K562 (cell line): ENCODE measurements at regions not wholly inside any gene's neighbourhood (a gene's known extent, or its start where the extent isn't known, plus 50 kb on each side); places are given as distances from the start of the nearest gene placed in this dataset.

Experiments used
- ATAC-seq: fragments of 200-7000 bp; cut with Tn5 transposase; 3 replicates; pipeline ENCODE4 v1.9.1; 2020; ENCODE audit warnings: moderate library complexity
- BruUV-seq: library from RNA; stranded (reverse); fragments of 400-500 nt; replicated peaks from 2 replicates; lab custom pipeline; 2021; lab: Mats Ljungman, UMichigan
- CTCF ChIA-PET: fragments of 300-600 bp; formaldehyde crosslinking; extraction: SDS; loops from one replicate; lab custom pipeline; 2021; ENCODE audit warnings: low intra/inter-chr PET ratio; lab: Yijun Ruan, JAX
- POLR2A ChIA-PET: fragments of 300-600, 350-650 bp; sonication (Branson Sonifier 250); formaldehyde crosslinking; extraction: SDS; loops from one replicate; lab custom pipeline; 2021; ENCODE audit warnings: antibody characterized with exemption, inconsistent platforms; lab: Yijun Ruan, JAX
- DNase-seq, 4 experiments: peaks; one replicate each; pipeline versions ENCODE4 v3.0.0 to v3.0.0-alpha.2; 2011 to 2018; ENCODE audit warnings: low spot score in 3 of 4, mixed read lengths in 3 of 4; ENCODE audit errors: extremely low read depth in 1 of 4
- FAIRE-seq: peaks from 2 replicates; lab custom pipeline; 2011; peaks lifted over from hg19 to GRCh38; lab: Jason Lieb, UNC
- H2AFZ ChIP-seq: 2 replicates; pipeline ENCODE4 v1.6.0; 2011; ENCODE audit warnings: low read depth, low read length, control low read depth, inconsistent platforms
- H3K27ac ChIP-seq: fragments of 200-600 bp; 3 replicates; pipeline ENCODE4 v1.8.0; 2011; ENCODE audit warnings: low read depth, mild to moderate bottlenecking, control low read depth, inconsistent platforms, low read length, moderate library complexity, mixed read lengths; ENCODE audit errors: extremely low read depth
- H3K27me3 ChIP-seq, 2 experiments: fragments of 300-600 bp in 1 of 2; 2 replicates in 1 of 2; 3 replicates in 1 of 2; pipeline versions ENCODE4 v1.6.0 to v1.8.0; 2011; ENCODE audit warnings: inconsistent platforms in 2 of 2, low read length in 2 of 2, mild to moderate bottlenecking in 1 of 2, mixed read lengths in 1 of 2, moderate library complexity in 1 of 2; ENCODE audit not compliant: control insufficient read depth in 2 of 2, insufficient read depth in 2 of 2
- H3K36me3 ChIP-seq: fragments of 300-600 bp; 3 replicates; pipeline ENCODE4 v1.8.0; 2011; ENCODE audit warnings: mild to moderate bottlenecking, low read length, inconsistent platforms; ENCODE audit not compliant: control insufficient read depth, insufficient read depth
- H3K4me1 ChIP-seq, 2 experiments: fragments of 200-600 bp in 1 of 2; replicated peaks in 1 of 2; 2 replicates in 1 of 2; 3 replicates in 1 of 2; pipeline versions ENCODE4 v1.5.1 to v1.8.0; 2011; ENCODE audit warnings: inconsistent platforms in 2 of 2, low read length in 2 of 2, mild to moderate bottlenecking in 1 of 2, mixed read lengths in 1 of 2, moderate library complexity in 1 of 2; ENCODE audit not compliant: control insufficient read depth in 2 of 2, insufficient read depth in 2 of 2
- H3K4me2 ChIP-seq: 2 replicates; pipeline ENCODE4 v1.6.1; 2011; ENCODE audit warnings: low read length, control low read depth, inconsistent platforms, mixed read lengths; ENCODE audit not compliant: insufficient read depth
- H3K4me3 ChIP-seq: fragments of 200-600 bp; sonication (generic), shearing (Covaris generic); 2 replicates; pipeline ENCODE4 v1.5.1; 2016; ENCODE audit warnings: control low read depth, inconsistent platforms
- H3K79me2 ChIP-seq: fragments of 200-600 bp; 3 replicates; pipeline ENCODE4 v1.8.0; 2011; ENCODE audit warnings: low read length, inconsistent platforms; ENCODE audit not compliant: control insufficient read depth, insufficient read depth
- H3K9ac ChIP-seq, 2 experiments: 2 replicates each; pipeline versions ENCODE4 v1.6.0 to v1.6.1; 2011; ENCODE audit warnings: low read depth in 2 of 2, low read length in 2 of 2, control low read depth in 1 of 2, inconsistent platforms in 1 of 2, mild to moderate bottlenecking in 1 of 2, mixed read lengths in 1 of 2; ENCODE audit not compliant: insufficient read depth in 1 of 2
- H3K9me1 ChIP-seq: one replicate; pipeline ENCODE4 v1.6.0; 2011; ENCODE audit warnings: inconsistent platforms, mild to moderate bottlenecking, low read length, moderate library complexity; ENCODE audit not compliant: control insufficient read depth, insufficient read depth
- H3K9me3 ChIP-seq: replicated peaks from 2 replicates; pipeline ENCODE4 v1.5.1; 2011; ENCODE audit warnings: low read depth, low read length, inconsistent platforms; ENCODE audit not compliant: control insufficient read depth, insufficient read depth
- H4K20me1 ChIP-seq: replicated peaks from 2 replicates; pipeline ENCODE4 v1.6.1; 2011; ENCODE audit warnings: low read length, inconsistent platforms, mixed read lengths; ENCODE audit not compliant: control insufficient read depth, insufficient read depth
- WGBS: fragments of 100-300 bp; shearing (Covaris generic); methylation state at CpG from one replicate; pipeline ENCODE4 v1.1.6; 2016; ENCODE audit warnings: low coverage, mixed read lengths; ENCODE audit not compliant: insufficient coverage; ENCODE audit errors: missing lambda C conversion rate; 5-methylcytosine and 5-hydroxymethylcytosine counted together
- in situ Hi-C: fragments of 300-500 bp; cut with MboI; formaldehyde crosslinking; loops from 4 replicates; pipeline ENCODE4 v1.15.0; 2018; ENCODE audit warnings: inconsistent platforms, mixed read lengths
- intact Hi-C: fragments of 100-400 bp; cut with micrococcal nuclease; formaldehyde crosslinking; loops from 2 replicates; pipeline ENCODE4 v1.14.2; 2022
- TF ChIP-seq, protein P1 (sequence below), 2 experiments: IDR thresholded peaks; 2 replicates each; pipeline ENCODE4 v1.6.1; 2011; ENCODE audit warnings: borderline replicate concordance in 1 of 2, control low read depth in 1 of 2, low read depth in 1 of 2, low read length in 1 of 2, mild to moderate bottlenecking in 1 of 2, mixed read lengths in 1 of 2, moderate library complexity in 1 of 2; ENCODE audit not compliant: insufficient read depth in 1 of 2, insufficient read length in 1 of 2, poor library complexity in 1 of 2, severe bottlenecking in 1 of 2; ENCODE audit errors: extremely low read depth in 1 of 2
- TF ChIP-seq, protein P2 (sequence below): IDR thresholded peaks from 2 replicates; pipeline ENCODE4 v1.6.1; 2012; ENCODE audit warnings: low read depth, low read length, improper control_type of control experiment, borderline replicate concordance

DNA sequence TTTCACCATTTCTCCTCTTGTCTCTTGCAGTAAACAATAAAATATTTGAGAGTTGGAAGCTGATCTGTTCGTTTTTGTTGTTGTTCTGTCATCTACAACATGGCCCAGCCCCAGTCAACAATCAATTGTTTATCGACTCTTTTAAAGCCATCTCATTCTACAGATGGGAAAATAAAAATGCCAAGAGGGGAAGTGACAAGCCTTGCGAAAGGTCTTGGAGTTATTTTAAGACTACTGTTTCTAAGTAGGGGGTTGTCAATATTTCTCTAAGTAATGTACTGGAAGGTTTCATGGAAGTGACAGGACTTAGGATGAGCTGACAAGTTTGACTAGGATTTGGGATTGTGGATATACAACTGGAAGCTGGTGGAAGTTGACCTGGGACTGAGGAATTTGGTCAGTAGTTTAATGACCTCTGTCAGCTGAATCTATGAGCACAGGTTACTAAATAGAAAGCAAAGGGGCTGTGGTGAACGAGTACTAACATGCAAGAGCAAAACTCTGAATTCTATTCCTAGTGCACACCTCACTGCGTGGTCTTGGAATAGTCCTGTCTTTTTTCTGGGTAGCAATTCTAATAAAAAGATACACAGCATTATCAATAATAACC lies 57.5 kb upstream of the ADRB2 start:
- no peak overlapping the region for H2AFZ ChIP-seq
- POLR2A ChIA-PET: interaction anchor here (1.4 kb wide), 1 partner anchor 22 kb away, joined by 3 read pairs; no protein-coding TSS in a partner anchor
- no peak for FAIRE-seq
- no peaks in the 10 kb centered on the region for H3K36me3 ChIP-seq
- TF ChIP-seq, protein P1, sequence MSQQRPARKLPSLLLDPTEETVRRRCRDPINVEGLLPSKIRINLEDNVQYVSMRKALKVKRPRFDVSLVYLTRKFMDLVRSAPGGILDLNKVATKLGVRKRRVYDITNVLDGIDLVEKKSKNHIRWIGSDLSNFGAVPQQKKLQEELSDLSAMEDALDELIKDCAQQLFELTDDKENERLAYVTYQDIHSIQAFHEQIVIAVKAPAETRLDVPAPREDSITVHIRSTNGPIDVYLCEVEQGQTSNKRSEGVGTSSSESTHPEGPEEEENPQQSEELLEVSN (IDR thresholded peaks at IDR 0.05; ENCODE audit: borderline replicate concordance in 1 of 2, extremely low read depth in 1 of 2, insufficient read depth in 1 of 2, insufficient read length in 1 of 2, low read depth in 1 of 2, low read length in 1 of 2, poor library complexity in 1 of 2, severe bottlenecking in 1 of 2): no peak
- TF ChIP-seq, protein P2, sequence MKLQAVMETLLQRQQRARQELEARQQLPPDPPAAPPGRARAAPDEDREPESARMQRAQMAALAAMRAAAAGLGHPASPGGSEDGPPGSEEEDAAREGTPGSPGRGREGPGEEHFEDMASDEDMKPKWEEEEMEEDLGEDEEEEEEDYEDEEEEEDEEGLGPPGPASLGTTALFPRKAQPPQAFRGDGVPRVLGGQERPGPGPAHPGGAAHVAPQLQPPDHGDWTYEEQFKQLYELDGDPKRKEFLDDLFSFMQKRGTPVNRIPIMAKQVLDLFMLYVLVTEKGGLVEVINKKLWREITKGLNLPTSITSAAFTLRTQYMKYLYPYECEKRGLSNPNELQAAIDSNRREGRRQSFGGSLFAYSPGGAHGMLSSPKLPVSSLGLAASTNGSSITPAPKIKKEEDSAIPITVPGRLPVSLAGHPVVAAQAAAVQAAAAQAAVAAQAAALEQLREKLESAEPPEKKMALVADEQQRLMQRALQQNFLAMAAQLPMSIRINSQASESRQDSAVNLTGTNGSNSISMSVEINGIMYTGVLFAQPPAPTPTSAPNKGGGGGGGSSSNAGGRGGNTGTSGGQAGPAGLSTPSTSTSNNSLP: no peak
- TF ChIP-seq, all 486 proteins: peak for 0
- ATAC-seq: no peak
- H3K4me2 ChIP-seq: no peak overlapping the region
- intact Hi-C loops: no loop called here
- no peaks in the 10 kb centered on the region for H3K9me1 ChIP-seq
- in situ Hi-C loops: no loop called here
- no peak for DNase-seq
- no peak overlapping the region for H3K4me3 ChIP-seq
- no peaks in the 10 kb centered on the region for H4K20me1 ChIP-seq
- WGBS: 2% methylated on average over 5 of the region's 5 CpGs
- H3K79me2 ChIP-seq: no peaks in the 10 kb centered on the region
- BruUV-seq: no TSS peak
- no peaks in the 10 kb centered on the region for H3K4me1 ChIP-seq
- CTCF ChIA-PET: no interaction called here
- peaks cover 3 to 8% of the 10 kb centered on the region in 2 experiments; a peak in 2 of 5 replicates for H3K27me3 ChIP-seq
- no peak overlapping the region for H3K9ac ChIP-seq
- no peak overlapping the region for H3K27ac ChIP-seq
- H3K9me3 ChIP-seq: no peaks in the 10 kb centered on the region
